ENCODE measurements at regions not wholly inside any gene's neighbourhood (a gene's known extent, or its start where the extent isn't known, plus 50 kb on each side); places are given as distances from the start of the nearest gene placed in this dataset.

DNA sequence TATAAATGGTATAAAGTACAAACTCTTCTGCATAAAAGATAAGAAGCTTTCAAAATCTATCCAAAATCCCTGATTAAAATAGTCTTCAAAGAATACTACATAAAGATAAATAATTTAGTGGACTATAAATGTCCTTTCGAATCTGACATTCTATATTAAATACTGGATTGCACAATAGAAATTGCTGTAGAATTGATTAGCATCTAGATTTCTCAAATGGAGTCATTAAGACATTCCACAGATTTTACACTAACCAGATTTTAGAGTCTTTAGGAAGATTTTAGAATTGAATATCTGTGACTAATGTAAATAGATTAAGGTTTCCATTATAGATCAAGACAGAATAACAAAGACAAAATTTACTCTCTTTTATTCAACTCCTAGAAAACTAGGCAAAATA is 663.9 kb downstream of the STPG2 start:
- intact Hi-C loops (cut with DNase I): no loop called here
- TF ChIP-seq, protein P1, sequence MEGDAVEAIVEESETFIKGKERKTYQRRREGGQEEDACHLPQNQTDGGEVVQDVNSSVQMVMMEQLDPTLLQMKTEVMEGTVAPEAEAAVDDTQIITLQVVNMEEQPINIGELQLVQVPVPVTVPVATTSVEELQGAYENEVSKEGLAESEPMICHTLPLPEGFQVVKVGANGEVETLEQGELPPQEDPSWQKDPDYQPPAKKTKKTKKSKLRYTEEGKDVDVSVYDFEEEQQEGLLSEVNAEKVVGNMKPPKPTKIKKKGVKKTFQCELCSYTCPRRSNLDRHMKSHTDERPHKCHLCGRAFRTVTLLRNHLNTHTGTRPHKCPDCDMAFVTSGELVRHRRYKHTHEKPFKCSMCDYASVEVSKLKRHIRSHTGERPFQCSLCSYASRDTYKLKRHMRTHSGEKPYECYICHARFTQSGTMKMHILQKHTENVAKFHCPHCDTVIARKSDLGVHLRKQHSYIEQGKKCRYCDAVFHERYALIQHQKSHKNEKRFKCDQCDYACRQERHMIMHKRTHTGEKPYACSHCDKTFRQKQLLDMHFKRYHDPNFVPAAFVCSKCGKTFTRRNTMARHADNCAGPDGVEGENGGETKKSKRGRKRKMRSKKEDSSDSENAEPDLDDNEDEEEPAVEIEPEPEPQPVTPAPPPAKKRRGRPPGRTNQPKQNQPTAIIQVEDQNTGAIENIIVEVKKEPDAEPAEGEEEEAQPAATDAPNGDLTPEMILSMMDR (IDR thresholded peaks at IDR 0.05): no peak
- no peak for TF ChIP-seq POLR2A (IDR thresholded peaks at IDR 0.05)
- Histone ChIP-seq H3K27me3 (no peaks in the 10 kb centered on the region), H3K9me3 (no peaks in the 10 kb centered on the region), H3K36me3 (no peaks in the 10 kb centered on the region), H3K4me3 (replicated peaks in 1 of 3) (no peak overlapping the region), H3K27ac (no peak overlapping the region), H3K4me1 (no peaks in the 10 kb centered on the region)
- 82 to 97% methylated on average over 1 of the region's 1 CpG for WGBS, 2 donors
- no peak for DNase-seq

DNA sequence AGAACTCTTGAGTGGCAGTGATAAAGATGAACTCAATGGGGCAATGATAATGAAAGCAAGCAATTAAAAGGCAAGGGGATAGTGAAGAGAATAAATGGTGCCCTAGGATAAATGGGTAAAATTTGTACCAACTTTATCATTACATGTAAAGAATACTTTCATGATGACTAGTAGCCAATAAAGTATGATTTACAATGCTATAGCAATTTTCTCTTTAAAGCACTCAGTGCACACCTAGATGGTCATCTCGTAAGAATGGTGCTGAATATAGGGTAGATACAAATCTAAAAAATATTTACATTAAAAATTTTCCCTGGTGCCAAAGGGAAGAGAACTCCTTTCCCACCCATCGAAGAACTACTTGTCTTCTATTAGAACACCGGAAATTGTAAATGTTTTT is 651.4 kb downstream of the STPG2 start:
- DNase-seq: no peak
- no peaks in the 10 kb centered on the region for H3K27me3 ChIP-seq
- 94 to 95% methylated on average over 3 of the region's 3 CpGs for WGBS, 2 donors
- H3K9me3 ChIP-seq: no peaks in the 10 kb centered on the region
- H3K27ac ChIP-seq: no peak overlapping the region
- H3K4me3 ChIP-seq (replicated peaks in 1 of 3): no peak overlapping the region
- H3K36me3 ChIP-seq: no peaks in the 10 kb centered on the region
- TF ChIP-seq POLR2A (IDR thresholded peaks at IDR 0.05): no peak
- intact Hi-C loops (cut with DNase I): no loop called here
- H3K4me1 ChIP-seq: no peaks in the 10 kb centered on the region

DNA sequence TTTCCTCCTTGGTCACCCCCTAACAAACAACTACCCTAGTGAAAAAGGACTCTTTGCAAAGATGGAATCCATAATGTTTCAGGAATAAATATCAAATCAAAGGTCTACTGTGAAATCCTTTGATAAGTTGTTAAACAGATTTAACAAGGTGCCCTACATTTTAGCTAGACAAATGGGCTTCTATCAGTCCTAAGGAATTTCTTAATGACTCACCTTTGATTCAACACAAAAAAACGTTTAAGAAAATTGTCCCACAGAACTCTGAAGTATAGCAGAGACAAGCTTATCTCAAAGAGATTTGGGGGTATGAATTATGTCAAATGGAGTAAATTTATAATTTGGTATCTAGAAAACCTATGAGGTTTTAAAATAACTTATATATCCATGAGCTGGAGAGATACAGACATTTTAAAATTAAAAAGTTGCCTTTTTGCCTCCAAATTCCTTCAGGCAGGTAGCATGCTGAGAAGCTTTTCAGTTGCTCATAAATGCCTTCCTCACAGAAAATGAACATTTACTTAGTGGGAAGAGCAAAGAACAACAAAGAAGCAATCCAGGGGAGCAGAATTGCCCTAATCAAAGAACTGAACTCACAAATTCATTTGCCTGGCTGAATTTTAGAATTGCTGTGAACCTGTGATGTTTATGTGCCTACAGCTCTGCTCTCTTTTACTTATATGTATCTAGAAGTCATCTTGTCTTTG is 649.3 kb downstream of the STPG2 start:
- Histone ChIP-seq H3K9me3 (no peaks in the 10 kb centered on the region), H3K27ac (no peak overlapping the region), H3K27me3 (no peaks in the 10 kb centered on the region), H3K4me1 (no peaks in the 10 kb centered on the region), H3K36me3 (no peaks in the 10 kb centered on the region), H3K4me3 (replicated peaks in 1 of 3) (no peak overlapping the region)
- TF ChIP-seq, protein P1 (IDR thresholded peaks at IDR 0.05): no peak
- no peak for TF ChIP-seq POLR2A (IDR thresholded peaks at IDR 0.05)
- DNase-seq: no peak
- 36 to 37% methylated on average over 1 of the region's 1 CpG for WGBS, 2 donors
- intact Hi-C loops (cut with DNase I): no loop called here

DNA sequence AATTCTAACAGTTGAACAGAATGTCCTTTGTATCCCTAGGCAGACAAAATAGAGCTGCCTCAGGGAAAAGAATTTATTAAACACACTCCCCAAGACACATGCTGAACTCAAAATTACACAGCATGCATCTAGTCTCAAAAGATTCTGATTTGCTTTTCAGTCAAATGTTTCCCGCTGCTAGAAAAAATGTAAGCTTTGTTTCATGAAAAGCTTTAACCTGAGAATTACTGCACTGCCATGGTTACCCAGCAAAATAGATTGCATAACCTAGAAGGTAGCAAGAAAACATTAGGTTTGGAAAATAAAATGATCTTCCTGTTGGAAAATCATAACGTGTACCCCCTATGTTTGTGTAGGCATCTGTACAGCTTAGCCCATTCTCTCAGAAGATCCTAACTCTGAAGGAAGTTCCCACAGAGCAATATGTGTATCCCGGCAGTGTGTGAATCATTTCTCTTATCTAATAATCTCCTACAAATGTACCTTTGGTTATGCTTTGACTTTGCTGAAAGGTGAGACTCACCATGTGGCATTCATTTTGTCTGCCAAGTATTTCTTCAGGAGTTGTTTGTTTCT is 646.9 kb downstream of the STPG2 start:
- WGBS, 2 donors: 47 to 49% methylated on average over 3 of the region's 3 CpGs
- no peaks in the 10 kb centered on the region for H3K9me3 ChIP-seq

DNA sequence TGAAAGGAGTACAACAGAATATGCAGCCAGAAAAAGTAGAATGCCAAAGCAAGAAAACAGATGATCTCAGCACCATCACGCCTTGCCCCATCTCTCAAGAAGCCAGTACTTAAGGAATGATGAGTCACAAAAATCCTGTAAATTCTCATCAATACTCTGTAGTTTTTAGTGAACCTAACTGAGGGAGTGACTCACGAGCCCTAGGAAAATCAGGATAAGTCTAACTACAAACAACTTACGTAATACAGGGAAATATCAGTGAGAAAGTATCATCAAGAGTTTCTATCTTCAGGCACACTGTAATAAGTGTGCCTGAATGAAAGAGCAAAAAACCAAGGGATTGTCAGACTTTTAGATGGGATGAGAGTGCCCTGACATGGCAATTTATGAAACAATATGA is 644.4 kb downstream of the STPG2 start:
- Histone ChIP-seq H3K4me1 (no peaks in the 10 kb centered on the region), H3K27ac (no peak overlapping the region), H3K4me3 (replicated peaks in 1 of 3) (no peak overlapping the region), H3K36me3 (no peaks in the 10 kb centered on the region), H3K27me3 (no peaks in the 10 kb centered on the region), H3K9me3 (no peaks in the 10 kb centered on the region)
- TF ChIP-seq, protein P1 (IDR thresholded peaks at IDR 0.05): no peak
- no peak for TF ChIP-seq POLR2A (IDR thresholded peaks at IDR 0.05)
- intact Hi-C loops (cut with DNase I): no loop called here
- 84 to 89% methylated on average over 3 of the region's 3 CpGs for WGBS, 2 donors
- DNase-seq: no peak

More for the DNA sequence above, 646.9 kb downstream of the STPG2 start:
- TF ChIP-seq, protein P1 (IDR thresholded peaks at IDR 0.05): no peak
- TF ChIP-seq POLR2A (IDR thresholded peaks at IDR 0.05): no peak
- Histone ChIP-seq H3K4me3 (replicated peaks in 1 of 3) (no peak overlapping the region), H3K27ac (no peak overlapping the region), H3K36me3 (no peaks in the 10 kb centered on the region), H3K4me1 (no peaks in the 10 kb centered on the region), H3K27me3 (no peaks in the 10 kb centered on the region)
- intact Hi-C loops (cut with DNase I): no loop called here
- DNase-seq: no peak
